ENCODE measurements at regions not wholly inside any gene's neighbourhood (a gene's known extent, or its start where the extent isn't known, plus 50 kb on each side); places are given as distances from the start of the nearest gene placed in this dataset.
"Not testable (repeated sequence)": the region's sequence is repeated elsewhere in the genome, so short reads cannot be mapped to it uniquely, and the experiment has no call there.

DNA sequence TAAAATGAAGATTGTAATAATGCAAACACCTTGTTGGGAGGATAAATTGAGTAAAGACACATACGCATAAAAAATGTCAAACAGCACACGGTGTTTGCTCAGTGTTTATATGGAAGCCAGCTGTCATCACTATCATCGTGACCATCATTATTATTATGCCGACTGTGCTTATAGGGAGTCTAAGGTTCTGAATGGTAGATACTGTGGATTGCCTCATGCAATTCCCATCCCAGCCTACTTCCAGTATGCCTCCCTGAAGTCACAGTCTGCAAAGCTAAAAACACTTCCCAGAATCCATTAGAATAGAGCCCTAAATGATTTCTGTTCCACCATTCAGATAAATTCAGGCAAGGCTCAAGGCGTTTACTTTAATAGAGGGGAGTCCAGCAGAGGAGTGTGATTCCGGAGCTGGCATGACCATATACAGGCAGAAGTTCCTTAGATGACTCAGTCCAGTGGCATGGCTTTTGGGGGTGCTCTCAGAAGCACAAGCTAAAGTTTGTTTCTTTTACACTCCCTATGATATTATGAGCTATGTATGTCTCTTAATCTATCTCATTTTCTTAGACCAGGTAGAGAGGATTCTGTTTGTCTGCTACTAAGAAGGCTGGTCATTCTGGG lies 148.7 kb downstream of the MEX3B start:
- DNase-seq: no peak

DNA sequence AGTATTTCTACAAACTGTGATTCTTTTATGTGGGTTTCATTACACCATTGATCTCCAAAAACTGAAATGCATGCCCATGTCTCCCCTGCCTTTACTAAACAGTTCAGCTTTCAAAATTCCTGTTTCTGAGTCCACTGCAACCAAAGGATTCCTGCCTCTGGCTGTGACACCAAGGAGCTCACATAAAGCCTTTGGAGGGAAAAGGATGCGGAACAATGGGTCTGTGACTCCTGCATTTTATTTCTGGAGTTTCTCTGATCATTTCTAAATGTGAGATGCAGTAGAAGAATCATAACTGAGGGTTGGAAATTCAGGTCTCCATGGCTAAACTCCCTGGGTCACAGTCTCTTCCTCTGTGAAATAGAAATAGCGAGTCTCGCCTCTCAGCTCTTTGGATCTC lies 149.5 kb downstream of the MEX3B start:
- no peak for DNase-seq

DNA sequence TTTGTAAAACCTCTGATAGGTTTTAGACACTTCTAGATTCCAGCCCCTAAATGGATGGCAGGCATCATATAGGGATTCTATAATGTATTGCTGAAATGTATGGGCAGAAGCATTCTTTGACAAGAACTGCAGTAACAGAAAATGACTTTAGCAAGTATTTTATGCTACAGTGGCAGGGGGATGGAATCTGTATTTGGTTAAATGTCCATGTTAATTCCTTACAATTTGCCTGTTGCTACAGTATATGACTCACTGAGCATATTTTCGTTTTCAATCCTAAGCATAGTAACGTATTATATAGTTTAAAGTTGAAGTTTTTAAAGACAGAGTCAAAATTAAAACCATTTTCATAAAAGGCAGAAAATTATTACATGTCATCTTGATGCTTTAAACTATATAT lies 150.1 kb downstream of the MEX3B start:
- DNase-seq: no peak

DNA sequence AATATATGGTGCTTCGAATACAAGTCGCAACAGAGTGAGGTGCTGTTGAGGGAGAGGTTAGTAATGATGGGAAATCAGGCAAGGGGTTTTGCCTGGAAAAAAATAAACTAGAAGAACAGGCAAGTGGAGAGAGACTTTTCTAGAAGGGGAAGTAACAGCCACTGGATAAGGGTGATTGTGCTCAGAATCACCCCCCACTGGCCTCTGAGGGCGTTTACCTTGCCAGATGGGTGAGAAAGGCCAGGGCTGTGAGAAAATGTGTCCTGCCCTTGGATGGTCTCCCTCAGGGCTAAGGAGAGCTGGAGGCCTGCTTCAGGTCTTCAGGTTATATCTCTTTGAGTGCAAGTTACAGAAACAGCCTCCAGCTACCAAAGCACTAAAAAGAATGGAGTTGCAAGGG lies 151.8 kb downstream of the MEX3B start:
- DNase-seq: no peak

DNA sequence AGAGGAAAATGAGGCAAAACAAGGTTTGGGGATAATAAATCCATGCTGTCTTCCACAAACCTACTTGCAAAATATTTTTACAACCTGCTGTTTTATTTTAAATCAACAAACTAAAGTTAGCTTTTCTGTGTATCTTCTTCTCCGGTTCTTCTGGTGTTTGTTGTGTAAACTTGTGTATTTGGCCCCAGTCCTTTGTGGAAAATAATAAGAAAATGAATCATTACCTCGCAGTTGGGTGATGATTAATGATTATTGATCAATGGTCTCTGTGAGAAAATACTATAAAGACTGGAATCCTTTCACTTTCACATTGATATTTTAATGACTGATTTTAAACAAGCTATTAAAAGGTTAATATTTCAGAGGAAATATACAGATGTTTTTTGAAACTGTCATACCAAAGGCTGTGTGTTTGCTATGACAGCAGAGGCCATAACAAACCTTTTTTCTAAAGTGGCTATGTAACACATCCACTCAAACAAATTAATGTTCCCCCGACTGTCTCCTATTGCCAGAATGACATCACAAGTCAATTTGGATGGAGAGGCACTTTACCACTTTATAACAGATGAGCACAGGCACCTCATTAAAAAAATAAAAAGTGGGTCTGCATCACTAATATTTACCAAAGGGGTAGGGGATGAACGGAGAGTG lies 152.5 kb downstream of the MEX3B start:
- no peak for DNase-seq

DNA sequence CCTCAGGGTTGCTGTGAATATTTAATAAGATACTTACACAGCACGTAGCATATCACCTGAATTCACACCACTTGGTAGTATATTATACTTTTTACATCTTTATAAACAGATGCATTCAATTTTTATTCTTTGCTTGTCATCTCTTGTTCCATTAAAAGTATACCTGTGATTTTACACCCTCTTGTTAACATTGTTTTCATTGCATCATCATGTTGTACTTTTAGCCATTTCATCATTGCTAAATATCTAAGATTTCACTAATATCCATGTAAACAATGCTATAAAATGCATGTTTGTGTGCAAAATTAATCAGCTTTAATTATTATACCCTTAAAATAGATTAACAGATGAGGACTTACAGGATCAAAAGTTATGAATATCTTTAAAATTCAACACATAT lies 155.3 kb downstream of the MEX3B start:
- DNase-seq: no peak

DNA sequence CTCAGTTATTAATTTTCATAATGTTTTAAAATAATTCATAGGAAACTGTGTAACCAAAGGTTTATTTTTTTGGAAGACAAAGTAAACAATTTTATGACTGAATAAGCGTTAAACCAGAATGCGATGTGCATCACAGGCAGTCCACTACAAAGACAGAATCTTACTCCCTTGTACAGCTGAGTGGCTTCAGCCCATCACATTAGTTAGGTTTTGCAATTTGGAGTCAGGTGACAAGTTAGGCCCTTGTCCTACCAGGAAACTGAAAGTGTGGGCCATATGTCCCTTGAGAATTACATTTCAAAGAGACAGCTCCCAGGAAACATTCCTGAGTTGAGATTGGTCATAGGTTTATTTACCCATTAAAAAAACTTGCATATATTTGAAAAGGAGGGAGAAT lies 156.3 kb downstream of the MEX3B start:
- no peak for DNase-seq

DNA sequence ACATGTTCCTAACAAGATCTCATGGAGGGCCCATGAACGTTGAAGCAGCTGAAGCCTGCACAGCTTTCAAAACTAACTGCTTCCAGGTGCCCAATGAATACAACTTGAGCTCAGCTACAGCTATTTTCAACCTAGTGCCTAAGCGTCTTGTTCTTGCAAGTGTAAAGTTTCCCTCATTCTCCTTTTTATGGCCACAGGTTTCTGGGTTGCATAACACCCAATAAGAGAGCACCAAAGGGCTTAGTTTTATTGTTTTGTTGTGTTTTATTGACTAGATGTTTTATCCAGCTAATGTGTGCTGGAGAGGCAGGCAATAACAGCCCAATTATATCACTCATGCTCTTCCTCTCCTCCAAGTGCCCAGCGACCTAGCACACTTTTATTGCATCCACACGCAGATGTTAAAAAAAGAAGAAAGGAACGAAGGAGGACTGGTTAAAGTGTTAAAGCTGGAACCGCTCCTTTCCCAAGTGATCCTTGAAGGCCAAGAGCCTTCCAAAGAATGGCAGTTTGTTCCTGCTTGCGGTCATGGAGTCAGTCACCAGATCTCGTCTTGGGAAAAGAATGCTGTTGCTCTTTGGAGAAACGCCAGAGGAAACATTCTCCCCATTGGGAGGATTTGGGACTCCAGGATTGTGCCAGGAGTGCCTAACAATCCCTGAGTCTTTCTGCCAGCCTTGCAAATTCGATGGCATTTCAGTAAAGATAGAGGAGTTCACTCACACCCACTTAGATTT lies 156.9 kb downstream of the MEX3B start:
- no peak for DNase-seq

DNA sequence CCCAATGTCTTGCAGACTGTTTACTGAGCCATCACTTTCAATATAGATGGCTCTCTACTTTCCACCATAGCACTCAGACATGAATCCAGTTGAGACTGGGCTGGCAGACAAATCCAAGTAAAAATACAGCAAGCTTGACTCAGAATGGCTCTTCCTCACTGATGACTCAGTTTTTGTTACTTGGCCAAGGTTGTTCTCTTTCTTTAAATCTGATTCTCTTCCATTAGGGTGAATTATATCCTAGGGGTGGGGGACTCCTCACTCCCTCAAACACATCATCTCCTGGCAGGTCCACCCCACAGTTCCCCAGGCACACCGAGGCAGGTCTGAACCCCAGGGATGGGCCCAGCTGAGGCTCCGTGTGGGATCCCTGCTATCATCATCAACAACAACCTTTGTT lies 157.9 kb downstream of the MEX3B start:
- DNase-seq: no peak

DNA sequence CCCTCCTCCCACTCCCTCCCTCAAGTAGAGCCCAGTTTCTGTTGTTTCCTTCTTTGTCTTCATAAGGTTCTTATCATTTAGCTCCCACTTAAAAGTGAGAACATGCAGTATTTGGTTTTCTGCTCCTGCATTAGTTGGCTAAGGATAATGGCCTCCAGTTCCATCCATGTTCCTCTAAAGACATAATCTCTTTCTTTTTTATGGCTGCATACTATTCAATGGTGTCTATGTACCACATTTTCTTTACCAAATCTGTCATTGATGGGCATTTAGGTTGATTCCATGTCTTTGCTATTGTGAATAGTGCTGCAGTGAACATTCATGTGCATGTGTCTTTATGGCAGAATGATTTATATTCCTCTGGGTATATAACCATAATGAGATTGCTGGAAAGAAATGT lies 158.6 kb downstream of the MEX3B start:
- DNase-seq: not testable (repeated sequence)

DNA sequence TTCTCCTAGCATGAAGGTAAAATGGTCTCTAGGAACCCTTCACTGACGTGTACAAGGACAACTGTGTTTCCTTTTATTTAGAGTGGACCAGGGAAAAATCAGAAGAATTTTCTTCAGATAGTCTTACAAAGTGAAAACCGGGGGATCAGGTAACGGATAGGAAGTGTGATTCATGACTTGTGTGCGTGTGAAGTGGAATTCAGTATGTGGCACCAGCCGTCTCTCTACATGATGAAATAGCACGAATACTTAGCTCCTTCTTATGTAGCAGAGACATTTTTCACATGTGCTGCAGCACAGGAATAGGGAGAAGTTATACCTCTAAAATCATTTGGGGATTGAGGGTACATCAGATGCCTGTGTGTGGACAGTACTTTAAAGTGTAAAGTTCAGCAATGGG lies 159.2 kb downstream of the MEX3B start:
- DNase-seq: no peak

DNA sequence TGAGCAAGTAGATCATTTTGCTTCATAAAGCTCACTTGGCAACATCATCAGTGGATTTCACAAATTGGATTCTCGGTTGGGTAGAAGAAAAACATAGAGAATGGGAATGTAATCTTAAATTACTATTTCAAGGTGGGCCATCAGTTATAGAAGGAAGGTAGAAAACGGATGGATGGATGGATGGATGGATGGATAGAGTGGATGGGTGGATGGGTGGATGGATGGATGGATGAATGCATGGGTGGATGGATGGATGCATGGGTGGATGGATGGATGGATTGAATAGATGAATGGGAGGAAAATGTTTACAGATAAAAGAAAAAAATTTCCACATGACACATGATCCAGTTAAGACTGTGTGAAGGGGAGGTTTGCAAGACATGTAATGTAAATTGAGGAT lies 159.7 kb downstream of the MEX3B start:
- DNase-seq: no peak

DNA sequence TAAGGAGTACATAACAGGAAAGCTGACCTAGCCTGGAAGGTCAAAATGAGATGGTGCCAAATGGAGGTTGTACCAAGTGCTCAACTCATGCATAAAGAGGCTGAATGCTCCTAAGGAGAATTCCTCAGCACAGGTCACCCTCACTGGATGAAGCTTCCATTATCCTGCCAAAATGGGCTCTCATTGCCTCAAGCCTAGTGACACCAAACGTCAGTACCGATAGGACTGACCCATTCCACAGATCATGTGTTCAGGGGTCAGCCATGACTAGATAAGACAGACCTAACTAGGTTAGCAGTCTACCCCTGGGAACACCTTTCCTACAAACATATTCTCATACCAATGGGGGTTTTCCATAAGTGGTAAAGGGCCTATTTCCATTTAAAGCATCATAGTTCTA lies 160.7 kb downstream of the MEX3B start:
- no peak for DNase-seq

DNA sequence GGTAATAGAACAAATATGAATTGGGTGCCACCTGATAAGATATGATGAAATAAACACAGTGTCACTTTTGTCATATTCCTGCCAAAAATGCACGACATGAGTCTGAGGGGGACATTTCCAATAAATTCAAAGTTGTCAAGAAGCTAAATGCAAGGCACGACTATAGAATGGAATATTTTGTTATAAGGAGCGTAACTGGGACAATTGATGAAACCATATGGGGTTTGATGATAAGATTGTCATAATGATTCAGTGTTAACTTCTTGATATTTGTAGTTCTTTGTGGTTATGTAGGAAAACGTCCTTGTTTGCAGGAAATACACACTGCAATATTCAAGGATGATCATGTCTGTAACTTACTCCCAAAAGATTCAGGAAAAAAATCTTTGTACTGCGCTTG lies 163.3 kb downstream of the MEX3B start:
- DNase-seq: no peak

DNA sequence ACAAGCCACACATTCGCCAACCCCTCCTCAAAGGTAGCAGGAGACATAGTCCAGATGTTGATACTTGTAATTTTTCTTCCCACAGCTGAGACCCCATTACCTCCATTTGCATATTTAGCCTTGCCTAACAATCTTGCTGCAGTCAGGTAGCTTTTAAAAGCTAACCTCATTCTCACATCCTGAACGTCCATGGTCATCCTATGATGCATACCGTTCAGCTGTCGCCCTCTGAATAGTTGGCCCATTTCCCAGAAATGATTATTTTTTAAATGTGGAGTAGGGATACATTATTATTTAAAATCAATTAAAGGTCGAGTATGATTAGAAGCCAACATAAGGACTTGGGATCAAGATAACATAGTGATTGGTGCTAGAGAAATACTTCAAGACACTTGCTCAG lies 165.0 kb downstream of the MEX3B start:
- no peak for DNase-seq

DNA sequence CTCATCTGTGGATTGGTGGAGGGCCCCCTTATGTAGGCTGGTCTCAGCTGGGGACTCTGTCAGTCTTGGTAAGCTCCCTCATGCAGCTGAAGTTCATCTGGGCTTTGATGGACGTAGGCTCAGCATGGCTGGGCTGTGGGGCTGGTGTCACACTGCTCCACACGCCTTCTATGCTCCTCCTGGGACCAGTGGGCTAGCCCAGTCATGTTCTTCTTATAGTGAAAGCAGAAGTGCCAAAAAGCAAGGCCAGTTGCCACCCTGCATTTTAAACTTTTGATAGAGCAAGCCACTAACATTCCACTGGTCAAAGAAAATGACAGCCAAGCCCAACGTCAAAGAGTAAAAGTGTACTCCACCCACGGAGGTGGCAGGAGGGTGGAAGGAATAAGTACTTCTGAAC lies 165.5 kb downstream of the MEX3B start:
- no peak for DNase-seq

DNA sequence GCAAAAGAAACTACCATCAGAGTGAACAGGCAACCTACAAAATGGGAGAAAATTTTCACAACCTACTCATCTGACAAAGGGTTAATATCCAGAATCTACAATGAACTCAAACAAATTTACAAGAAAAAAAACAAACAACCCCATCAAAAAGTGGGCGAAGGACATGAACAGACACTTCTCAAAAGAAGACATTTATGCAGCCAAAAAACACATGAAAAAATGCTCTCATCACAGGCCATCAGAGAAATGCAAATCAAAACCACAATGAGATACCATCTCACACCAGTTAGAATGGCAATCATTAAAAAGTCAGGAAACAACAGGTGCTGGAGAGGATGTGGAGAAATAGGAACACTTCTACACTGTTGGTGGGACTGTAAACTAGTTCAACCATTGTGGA lies 170.1 kb downstream of the MEX3B start:
- not testable (repeated sequence) for DNase-seq

DNA sequence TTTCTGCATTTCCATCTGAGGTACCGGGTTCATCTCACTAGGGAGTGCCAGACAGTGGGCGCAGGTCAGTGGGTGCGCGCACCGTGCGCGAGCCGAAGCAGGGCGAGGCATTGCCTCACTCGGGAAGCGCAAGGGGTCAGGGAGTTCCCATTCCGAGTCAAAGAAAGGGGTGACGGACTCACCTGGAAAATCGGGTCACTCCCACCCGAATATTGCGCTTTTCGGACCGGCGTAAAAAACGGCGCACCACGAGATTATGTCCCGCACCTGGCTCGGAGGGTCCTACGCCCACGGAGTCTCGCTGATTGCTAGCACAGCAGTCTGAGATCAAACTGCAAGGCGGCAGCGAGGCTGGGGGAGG lies 175.1 kb downstream of the MEX3B start:
- DNase-seq: not testable (repeated sequence)

DNA sequence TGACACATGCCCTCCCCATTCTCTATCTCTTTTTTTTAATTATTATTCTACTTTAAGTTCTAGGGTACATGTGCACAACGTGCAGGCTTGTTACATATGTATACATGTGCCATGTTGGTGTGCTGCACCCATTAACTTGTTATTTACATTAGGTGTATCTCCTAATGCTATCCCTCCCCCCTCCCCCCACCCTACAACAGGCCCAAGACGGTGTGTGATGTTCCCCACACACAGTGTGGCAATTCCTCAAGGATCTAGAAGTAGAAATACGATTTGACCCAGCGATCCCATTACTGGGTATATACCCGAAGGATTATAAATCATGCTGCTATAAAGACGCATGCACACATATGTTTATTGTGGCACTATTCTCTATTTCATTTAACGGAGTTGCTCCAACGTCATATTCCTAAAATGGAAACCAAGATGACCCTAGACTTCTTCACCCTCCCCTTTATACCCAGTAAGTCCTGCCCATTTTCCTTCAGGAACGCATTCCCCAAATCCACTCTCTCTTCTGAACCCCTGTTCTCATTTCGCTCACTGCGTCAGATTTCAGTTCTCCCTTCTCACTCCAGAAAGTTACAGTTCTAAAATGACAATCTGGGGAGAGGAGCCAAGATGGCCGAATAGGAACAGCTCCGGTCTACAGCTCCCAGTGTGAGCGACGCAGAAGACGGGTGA lies 175.6 kb downstream of the MEX3B start:
- not testable (repeated sequence) for DNase-seq

DNA sequence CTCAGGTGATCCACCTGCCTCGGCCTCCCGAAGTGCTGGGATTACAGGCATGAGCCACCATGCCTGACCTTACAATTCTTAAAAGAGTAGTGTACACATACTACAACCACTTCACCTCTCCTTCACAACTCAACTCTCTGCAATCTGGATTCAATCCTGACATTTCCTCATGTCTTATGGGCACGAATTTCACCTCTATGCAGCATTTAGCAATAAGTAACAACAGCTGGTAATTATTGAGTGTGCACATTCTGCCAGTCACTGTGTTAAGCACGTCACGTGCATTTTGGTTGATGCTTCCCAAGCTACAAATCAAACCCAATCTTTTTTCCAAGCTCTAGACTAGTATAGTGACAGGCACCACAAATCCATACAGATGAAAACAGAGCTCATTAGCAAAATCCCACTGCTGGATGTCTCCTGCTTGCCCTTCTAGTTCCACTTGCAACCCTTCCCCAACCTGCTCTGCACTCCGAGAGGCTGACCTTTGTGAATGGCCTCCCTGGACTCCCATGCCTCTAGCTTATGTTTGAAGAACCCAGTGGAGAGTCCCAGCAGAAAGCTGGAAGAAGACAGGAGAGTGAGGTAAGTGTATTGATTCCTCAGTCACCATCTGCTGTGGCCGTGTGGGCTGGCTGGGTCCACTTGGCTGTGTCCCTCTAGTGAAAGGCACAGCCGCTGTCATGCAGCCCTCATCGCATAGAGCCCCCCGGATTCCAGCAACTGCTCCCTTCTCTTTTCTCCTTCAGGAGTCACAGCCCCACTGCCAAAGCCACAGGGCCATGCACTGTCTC lies 176.5 kb downstream of the MEX3B start:
- DNase-seq: no peak

DNA sequence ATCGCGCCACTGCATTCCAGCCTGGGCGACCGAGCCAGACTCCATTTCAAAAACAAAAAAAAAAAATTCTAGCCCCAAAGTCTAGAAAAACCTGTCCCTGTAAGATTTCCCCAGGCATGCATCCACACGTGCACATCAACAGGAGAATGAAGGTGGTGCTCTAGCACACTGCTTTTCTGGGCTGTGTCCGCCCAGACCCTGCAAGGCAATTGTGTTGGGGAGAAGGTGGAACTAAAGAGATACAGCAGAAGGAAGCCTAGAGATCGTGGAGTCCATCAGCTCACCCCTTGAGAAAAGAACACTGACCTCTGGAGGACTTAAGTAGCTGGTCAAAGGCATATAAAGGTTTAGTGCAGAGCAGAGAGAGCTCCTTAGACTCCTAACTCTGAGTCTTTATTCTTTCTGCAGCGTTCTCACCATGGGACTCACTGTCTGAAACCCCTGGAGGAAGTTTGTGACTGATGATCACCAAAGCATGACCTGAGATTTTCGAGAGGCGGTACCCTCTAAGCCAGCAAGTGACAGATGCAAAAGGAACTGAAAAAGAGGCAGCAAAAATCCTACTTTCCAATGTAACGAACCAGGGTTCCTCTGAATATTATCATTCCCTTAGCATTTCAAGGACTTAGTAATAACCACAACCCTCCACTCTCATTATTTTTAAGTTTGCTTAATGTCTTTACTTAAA lies 179.8 kb downstream of the MEX3B start:
- no peak for DNase-seq

DNA sequence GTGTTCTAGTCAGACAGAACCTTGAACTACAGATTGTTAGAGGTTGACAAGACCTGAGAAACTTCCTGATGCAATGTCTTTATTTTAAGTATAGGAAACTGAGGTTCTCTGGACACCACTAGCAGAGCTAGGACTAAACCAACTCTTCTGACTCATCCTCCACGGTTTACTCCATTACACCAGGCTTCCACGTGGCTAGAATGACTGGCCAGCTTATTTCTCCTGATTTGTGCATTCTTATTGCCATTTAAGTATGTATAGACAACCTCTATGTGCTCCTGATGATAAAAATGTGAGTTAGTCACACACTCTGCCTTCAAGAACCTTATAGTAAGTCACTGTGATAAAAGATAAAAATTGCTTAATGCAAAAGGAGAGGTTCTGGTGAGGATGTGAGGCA lies 182.7 kb downstream of the MEX3B start:
- no peak for DNase-seq
